Left lung (tissue), 4 donors: ENCODE measurements at regions not wholly inside any gene's neighbourhood (a gene's known extent, or its start where the extent isn't known, plus 50 kb on each side); places are given as distances from the start of the nearest gene placed in this dataset.

Experiments used
- ATAC-seq: fragments of 200-7000 bp; cut with Tn5 transposase; one replicate; pipeline ENCODE4 v1.9.1; 2020; ENCODE audit warnings: moderate library complexity
- DNase-seq, 4 donors: peaks; one replicate each; pipeline ENCODE4 v3.0.0-alpha.2; 2013 to 2020
- H3K27ac ChIP-seq, 2 donors: fragments of 200-600 bp; sonication (generic) in 1 of 2; one replicate each; pipeline versions ENCODE4 v1.5.0 to v1.8.0; 2020 to 2021
- H3K27me3 ChIP-seq, 2 donors: fragments of 200-600 bp; sonication (generic) in 1 of 2; one replicate each; pipeline versions ENCODE4 v1.5.0 to v1.8.0; 2020 to 2021
- H3K36me3 ChIP-seq, 2 donors: fragments of 200-600 bp; sonication (generic) in 1 of 2; one replicate each; pipeline versions ENCODE4 v1.5.0 to v1.8.0; 2020 to 2021
- H3K4me1 ChIP-seq, 2 donors: fragments of 200-600 bp; one replicate each; pipeline ENCODE4 v1.8.0; 2021
- H3K4me3 ChIP-seq, 2 donors: fragments of 200-600 bp; sonication (generic) in 1 of 2; one replicate each; pipeline versions ENCODE4 v1.5.0 to v1.8.0; 2020 to 2021; ENCODE audit warnings: mild to moderate bottlenecking in 1 of 2
- H3K9me3 ChIP-seq, 2 donors: fragments of 200-600 bp; sonication (generic) in 1 of 2; one replicate each; pipeline versions ENCODE4 v1.5.0 to v1.8.0; 2020 to 2021
- CTCF ChIP-seq, 2 donors: fragments of 200-600 bp; sonication (generic) in 1 of 2; IDR thresholded peaks; one replicate each; pipeline versions ENCODE4 v1.5.0 to v1.8.0; 2021; ENCODE audit warnings: antibody characterized with exemption in 2 of 2
- intact Hi-C, 2 donors: fragments of 100-400 bp; cut with DNase I; formaldehyde crosslinking; loops; one replicate each; pipeline versions ENCODE4 v1.11.2 to v1.14.2; 2022
- donor health status: DM: no; HTN: yes; CAD: no.
- donor health status: DM: no; HTN: no; CAD: no.

- peak; percentile 72 for ATAC-seq
- no peak for DNase-seq
- Histone ChIP-seq H3K4me1 (no peaks in the 10 kb centered on the region), H3K36me3 (no peaks in the 10 kb centered on the region), H3K4me3 (no peak overlapping the region), H3K9me3 (no peaks in the 10 kb centered on the region), H3K27me3 (no peaks in the 10 kb centered on the region), H3K27ac (no peak overlapping the region)
- intact Hi-C loops: no loop called here
- TF ChIP-seq CTCF (IDR thresholded peaks at IDR 0.05): no peak
These were observed 151.8 kb downstream of the ABCA8 start for GRCh38 chr17:68803164-68803929.

- Histone ChIP-seq H3K27ac (no peak overlapping the region), H3K27me3 (no peaks in the 10 kb centered on the region), H3K4me3 (no peak overlapping the region), H3K9me3 (no peaks in the 10 kb centered on the region), H3K36me3 (no peaks in the 10 kb centered on the region), H3K4me1 (no peaks in the 10 kb centered on the region)
- intact Hi-C loops: no loop called here
- DNase-seq: no peak
- no peak for ATAC-seq
- TF ChIP-seq CTCF (IDR thresholded peaks at IDR 0.05): no peak
These were observed 153.6 kb downstream of the ABCA8 start for GRCh38 chr17:68801335-68802247.

- intact Hi-C loops: no loop called here
- ATAC-seq (no peak), DNase-seq (no peak)
- Histone ChIP-seq H3K4me3 (no peak overlapping the region), H3K36me3 (no peaks in the 10 kb centered on the region), H3K9me3 (no peaks in the 10 kb centered on the region), H3K4me1 (no peaks in the 10 kb centered on the region), H3K27ac (no peak overlapping the region), H3K27me3 (no peaks in the 10 kb centered on the region)
- TF ChIP-seq CTCF (IDR thresholded peaks at IDR 0.05): no peak
These were observed 154.4 kb downstream of the ABCA8 start for GRCh38 chr17:68800751-68801150.

- peaks cover 13 to 27% of the 10 kb centered on the region in 2 donors for H3K4me1 ChIP-seq
- H3K27ac ChIP-seq: peak overlapping the region; percentile 37 to 66
- no peaks in the 10 kb centered on the region for H3K27me3 ChIP-seq
- H3K9me3 ChIP-seq: no peaks in the 10 kb centered on the region
- intact Hi-C loops: no loop called here
- H3K4me3 ChIP-seq: no peak overlapping the region
- peak; percentile 10 to 27 for TF ChIP-seq CTCF (IDR thresholded peaks at IDR 0.05)
- DNase-seq (peak in 2 of 4 donors; percentile 38 to 64), ATAC-seq (peak; percentile 77)
- H3K36me3 ChIP-seq: no peaks in the 10 kb centered on the region
These were observed 160.4 kb downstream of the ABCA8 start for GRCh38 chr17:68794636-68795434.
